GM18505 (cell line): ENCODE measurements at regions not wholly inside any gene's neighbourhood (a gene's known extent, or its start where the extent isn't known, plus 50 kb on each side); places are given as distances from the start of the nearest gene placed in this dataset.
"Not testable (repeated sequence)": the region's sequence is repeated elsewhere in the genome, so short reads cannot be mapped to it uniquely, and the experiment has no call there.

Experiments
- ATAC-seq: cut with Tn5 transposase; IDR thresholded peaks from one replicate; pipeline ENCODE4 v1.9.1; 2021; ENCODE audit not compliant: unreplicated experiment
- POLR2A ChIP-seq: IDR thresholded peaks from 4 replicates; pipeline ENCODE4 v1.6.1; 2011; ENCODE audit warnings: borderline replicate concordance; ENCODE audit not compliant: insufficient read depth, insufficient read length; ENCODE audit errors: extremely low read depth

DNA sequence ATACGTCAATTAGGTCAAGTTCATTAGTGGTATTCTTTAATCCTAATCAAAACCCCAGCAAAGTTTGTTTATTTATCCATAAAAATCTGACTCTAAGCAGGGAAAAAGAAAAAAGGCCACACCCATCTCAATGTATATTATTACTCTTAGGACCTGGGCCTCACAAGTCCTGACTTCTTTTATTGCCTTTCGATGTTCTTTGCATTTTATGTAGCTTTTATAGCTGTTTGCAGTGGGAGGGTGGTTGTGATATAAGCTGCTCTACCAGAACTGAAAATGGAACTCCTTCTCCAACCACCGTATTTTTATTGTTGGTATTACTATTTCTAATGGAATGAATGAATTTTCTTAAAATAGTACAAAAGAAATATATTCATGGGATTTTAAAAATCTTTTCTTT lies 163.3 kb upstream of the FAM47C start:
- no peak for TF ChIP-seq POLR2A
- no peak for ATAC-seq

DNA sequence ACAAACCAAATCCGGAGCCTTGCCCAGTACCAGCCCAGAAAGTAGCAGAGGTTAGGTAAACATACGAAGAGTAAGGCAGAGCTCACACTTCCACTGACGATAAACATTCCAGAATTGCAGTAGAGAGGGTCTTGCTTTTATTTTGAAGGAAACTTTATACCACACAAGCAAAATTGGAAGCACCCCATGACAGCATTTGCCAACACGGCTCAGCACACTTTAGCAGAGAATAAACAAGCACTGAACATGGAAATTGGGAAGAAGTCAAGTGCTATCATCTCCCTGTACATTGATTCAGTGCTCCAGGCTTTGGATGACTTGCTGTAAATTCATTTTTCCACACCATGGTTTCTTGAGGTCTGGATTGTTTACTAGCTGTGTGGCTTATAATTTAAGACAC lies 160.7 kb upstream of the FAM47C start:
- no peak for TF ChIP-seq POLR2A
- ATAC-seq, result no peak

DNA sequence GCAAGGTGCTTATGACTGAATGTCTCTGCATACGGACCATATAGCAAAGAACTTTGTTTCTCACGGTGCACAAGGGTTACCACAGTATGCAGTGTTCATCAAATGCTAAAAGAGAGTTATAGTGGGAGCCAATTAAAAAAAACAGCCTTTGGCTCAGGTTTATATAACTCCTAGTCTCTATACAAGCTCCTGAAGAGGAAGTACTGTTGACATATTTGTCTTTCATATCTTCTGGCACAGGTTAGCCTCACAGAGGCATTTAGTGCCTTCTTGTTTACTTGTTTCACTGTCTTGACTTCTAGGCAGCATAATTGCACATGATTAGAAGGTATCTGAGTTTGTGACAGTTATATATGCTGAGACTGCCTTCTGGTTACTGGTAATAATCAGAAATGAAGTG lies 158.8 kb upstream of the FAM47C start:
- no peak for ATAC-seq
- TF ChIP-seq POLR2A, result no peak

DNA sequence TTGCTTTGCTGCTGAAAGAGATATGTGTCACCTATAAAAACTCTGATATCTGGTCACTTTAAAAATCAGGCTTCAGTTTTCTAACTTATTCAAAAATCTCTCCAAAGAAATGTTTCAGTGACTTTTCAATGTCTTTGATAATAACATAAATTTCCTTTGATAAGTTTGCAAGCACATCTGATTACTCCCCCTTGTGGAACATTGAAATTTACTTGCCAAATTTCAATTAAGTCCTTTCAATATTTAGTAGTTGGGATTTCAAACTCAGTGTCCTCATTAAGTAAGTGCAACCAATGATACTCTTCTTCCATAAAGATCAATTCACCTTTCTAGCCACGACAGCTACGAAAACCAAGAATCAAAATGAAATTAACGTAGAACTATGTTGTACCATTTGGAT lies 151.3 kb upstream of the FAM47C start:
- TF ChIP-seq POLR2A, result no peak
- no peak for ATAC-seq

DNA sequence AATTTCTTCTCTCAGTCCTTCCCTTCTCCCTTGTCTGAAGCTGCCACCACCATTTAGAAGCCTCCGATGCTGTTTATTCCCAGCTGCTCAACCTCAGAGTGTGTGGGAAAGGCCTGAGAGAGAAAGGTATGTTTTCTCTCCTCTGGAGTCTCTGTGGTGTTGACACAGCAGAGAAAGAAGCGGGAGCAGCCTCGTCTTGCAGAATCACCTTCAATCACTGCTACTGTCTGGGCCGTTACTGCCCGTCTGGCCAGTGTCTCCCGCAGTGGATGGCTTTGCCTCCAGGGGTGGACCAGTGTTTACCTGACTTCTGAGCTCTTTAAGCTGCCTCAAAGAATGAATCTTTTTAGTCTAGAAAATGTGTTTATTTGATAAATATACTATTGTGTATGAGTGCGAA lies 148.9 kb upstream of the FAM47C start:
- TF ChIP-seq POLR2A, result no peak
- ATAC-seq, result no peak

DNA sequence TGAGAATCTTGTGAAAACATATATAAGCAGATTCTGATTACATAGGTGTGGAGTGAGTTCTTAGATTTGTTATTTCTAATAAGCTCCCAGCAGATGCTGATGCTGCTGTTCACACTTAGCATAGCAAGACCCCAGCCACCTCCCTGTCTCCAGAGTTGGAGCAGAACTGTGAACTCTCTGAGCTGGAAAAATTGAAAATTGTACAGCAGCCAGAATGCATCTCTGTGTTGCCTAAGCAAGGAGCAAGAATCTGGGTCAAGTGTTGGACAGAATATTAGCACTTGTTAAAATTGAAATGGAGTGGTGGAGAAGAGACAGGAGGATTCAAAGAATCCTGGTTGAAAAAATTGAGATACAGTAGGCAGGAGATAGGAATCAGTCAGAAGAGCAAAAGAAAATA lies 146.6 kb upstream of the FAM47C start:
- no peak for TF ChIP-seq POLR2A

DNA sequence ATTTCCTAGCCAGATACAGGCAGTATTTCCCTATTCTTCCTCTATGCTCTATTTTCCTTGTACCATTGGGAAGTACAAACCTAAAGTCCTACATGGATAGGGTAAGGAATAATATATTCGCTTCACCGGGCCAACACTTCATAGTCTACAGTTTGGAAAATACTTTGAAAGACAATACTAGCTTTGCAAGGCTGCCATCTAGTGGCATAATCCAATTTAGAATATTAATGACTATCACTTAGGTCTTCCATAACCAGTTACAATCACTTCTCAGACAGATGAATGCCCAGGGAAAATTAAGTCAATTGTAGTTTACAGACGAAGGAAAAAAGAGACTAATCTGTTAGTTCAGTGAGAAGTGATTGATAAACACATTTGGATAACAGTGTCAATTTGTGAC lies 141.0 kb upstream of the FAM47C start:
- no peak for ATAC-seq
- no peak for TF ChIP-seq POLR2A

More for the DNA sequence above, 146.6 kb upstream of the FAM47C start:
- ATAC-seq, result no peak

DNA sequence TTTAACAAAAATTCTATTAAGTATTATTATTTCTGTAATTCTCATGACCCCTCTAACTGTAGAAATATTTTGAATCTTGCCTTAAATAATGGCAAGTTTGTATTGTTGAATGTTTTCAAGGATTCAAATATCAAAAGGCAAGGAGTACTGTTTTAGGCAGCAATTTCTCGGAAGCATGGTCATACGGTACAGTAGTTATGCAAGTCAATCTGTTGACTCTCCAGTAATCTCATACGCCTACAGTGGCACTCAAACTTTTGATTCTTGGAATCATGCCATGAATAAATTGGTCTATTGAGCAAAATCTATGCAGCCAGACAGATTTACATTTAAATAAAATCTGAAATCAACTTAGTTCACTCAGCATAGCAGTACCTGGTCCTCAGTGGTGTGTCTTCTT lies 139.6 kb upstream of the FAM47C start:
- ATAC-seq, result no peak
- no peak for TF ChIP-seq POLR2A

DNA sequence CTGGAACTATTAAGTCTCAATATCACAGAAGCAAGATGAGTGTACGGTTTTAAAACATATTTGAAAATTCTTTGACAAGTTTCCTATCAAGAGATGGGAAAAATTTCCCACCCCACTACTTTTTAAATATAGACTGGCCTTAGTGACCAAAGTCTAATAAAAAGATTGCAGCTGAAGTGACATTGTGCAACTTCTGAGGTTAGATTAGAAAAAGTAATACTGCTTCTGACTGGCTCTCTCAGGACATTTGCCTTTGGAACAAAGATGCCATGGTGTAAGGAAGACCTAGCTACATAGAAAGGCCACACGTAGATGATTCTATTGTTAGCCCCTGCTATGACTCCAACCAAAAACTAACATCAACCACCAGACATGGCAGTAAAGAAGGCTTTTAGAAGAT lies 138.7 kb upstream of the FAM47C start:
- TF ChIP-seq POLR2A, result no peak
- no peak for ATAC-seq

DNA sequence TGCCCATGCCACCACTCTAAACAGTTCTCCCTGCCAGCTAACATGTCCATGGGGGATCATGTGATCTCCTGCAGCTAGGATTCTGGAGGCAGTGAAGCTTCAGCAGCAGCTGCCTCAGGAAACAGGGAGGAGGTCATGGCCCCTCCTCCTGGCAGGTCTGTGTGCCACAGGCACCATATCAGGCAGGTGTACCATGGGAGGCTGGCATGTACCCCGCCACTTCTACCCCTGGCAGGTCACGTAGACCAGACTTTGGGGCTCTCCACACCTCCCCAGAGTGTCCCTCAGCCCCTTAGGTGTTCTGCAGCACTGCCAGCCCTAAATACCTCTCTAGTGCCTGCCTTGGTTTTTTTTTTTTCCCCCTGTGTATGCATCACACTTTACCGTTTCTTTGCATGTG lies 110.5 kb upstream of the FAM47C start:
- TF ChIP-seq POLR2A, result no peak
- no peak for ATAC-seq

DNA sequence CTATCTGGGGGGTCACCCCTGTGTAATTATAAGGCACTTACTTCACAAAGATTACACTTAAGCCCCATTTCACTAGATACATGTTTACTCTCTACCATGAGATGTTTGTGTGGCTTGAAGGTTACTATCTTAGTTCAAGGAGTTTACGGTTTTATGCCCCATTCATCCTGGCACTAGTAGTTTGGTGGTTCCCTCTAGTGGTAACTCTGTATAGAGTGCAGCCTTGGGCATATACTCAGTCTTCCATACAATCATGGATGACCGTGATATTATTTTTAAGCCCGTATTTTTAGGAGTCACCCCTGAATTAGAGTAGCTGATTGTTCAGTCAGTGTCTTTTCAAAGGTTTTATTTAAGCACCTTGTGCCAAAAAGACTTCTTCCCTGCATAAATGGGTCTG lies 109.9 kb upstream of the FAM47C start:
- ATAC-seq, result no peak
- no peak for TF ChIP-seq POLR2A

DNA sequence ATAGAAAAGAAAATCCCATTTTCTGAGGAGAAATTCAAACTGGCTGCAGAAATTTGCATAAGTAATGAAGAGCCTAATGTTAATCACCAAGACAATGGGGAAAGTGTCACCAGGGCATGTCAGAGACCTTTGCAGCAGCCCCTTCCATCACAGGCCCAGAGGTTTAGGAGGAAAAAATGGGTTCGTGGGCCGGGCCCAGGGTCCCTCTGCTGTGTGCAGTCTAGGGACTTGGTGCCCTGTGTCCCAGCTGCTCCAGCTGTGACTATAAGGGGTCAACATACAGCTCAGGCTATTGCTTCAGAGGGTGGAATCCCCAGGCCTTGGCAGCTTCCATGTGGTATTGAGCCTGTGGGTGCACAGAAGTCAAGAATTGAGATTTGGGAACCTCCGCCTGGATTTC lies 103.6 kb upstream of the FAM47C start:
- ATAC-seq, result not testable (repeated sequence)

DNA sequence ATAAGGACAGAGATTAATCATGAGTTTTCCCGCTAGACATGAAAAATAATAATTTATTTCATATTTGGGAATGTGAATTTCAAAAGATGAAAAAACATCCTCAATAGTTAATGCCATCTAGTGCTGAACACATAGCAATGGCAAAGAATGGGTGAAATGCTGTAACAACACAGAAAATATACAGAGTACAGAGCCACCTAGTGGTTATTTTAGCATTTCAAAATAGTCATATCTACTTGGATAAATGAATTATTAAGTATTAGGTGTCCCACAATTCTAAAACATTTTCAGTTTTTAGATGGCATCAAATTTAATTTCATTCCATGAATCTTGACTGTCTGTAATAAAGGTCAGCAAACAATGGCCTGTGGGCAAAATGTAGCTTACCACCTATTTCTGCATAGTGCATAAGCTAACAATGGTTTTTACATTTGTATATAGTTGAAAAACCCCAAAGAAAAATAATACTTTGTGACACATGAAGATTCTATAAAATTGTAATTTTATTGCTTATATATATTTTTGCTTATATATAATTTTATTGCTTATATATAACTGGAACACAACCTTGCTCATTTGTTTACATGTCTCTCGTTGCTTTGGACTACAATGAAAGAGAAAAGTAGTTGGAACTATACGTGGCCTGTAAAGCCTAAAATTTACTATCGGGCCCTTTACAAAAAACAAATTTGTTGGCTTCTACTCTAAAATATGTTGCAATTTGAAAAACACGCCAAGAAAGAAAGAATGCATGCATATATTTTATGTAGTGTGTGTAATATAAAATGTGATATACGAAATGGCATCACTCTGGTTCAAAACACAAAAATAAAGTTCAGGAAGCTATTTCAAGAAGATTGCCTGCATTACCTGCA lies 99.1 kb upstream of the FAM47C start:
- TF ChIP-seq POLR2A, result no peak
- ATAC-seq, result peak; percentile 98

DNA sequence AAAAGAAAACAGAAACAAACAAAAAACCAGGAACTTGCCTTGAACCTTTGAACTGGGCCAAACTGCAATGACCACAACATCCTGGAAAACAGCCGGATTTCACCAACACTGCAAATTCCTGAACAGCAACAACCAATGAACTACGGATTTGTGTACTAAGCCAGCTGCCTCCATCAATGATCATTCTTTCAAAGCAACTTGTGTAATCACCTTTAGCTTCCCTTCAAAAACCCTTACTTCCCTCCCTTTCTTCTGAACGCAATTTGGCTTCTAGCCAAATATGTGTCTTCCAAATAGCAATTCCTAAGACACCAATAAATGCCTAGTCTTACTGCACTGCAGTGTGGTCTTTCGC lies 98.5 kb upstream of the FAM47C start:
- TF ChIP-seq POLR2A, result no peak
- ATAC-seq, result no peak

DNA sequence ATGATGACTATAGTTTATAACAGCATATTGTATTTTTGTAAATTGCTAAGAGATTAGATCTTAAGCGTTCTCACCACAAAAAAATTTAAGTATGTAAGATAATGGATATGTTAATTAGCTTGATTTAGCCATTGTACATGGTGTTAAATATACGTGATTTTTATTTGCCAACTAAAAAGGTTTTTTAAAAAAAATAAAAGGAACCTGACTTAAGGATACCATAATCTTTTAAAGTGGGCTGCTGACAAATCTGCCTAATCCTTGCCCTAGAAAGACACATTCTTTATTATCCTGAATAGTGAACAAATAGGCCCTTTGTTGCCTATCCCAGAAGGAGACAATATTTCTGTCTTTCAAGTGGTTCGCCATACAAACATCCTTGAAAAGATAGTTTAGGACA lies 94.6 kb upstream of the FAM47C start:
- ATAC-seq, result no peak
- TF ChIP-seq POLR2A, result no peak

DNA sequence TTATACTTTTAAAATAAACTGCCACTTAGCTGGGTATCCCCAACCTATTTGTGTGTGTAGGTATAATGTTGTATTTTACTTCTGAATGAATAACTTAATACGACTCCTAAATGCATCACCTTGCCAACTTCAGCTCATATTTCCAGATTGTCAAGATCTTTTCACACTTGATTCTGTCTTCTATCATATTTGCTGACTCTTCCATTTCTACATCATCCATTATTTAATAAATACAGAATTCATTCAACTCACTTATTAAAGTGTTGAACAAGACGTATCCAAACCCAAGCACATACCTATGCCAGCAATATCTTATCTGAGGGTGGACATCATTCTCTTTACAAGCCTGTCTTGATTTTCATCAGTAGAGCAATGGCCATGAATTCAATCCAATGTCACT lies 91.2 kb upstream of the FAM47C start:
- no peak for ATAC-seq
- TF ChIP-seq POLR2A, result no peak

DNA sequence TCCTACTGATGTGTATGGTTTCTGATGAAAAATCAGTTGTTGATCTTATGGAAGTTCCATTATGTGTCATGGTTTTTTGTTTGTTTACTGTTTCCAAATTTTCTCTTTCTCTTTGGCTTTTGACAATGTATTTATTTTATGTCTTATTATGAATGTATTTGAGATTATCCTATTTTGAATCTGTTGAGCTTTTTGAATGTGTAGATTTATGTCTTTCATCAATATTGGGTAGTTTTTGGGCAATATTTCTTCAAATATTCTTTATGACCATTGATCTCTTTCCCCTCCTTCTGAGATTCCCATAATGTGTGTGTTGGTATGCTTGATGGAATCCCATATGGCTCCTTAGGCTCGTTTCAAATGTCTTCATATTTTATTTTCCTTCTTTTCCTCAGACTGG lies 80.5 kb upstream of the FAM47C start:
- no peak for ATAC-seq
- no peak for TF ChIP-seq POLR2A
